CD4-positive, alpha-beta T cell treated with Interleukin-15 for 4 hours (primary cell): ENCODE measurements at regions not wholly inside any gene's neighbourhood (a gene's known extent, or its start where the extent isn't known, plus 50 kb on each side); places are given as distances from the start of the nearest gene placed in this dataset.

Experiments
- DNase-seq: peaks from one replicate; pipeline ENCODE4 v3.0.0-alpha.2; 2020; ENCODE audit warnings: low spot score

DNA sequence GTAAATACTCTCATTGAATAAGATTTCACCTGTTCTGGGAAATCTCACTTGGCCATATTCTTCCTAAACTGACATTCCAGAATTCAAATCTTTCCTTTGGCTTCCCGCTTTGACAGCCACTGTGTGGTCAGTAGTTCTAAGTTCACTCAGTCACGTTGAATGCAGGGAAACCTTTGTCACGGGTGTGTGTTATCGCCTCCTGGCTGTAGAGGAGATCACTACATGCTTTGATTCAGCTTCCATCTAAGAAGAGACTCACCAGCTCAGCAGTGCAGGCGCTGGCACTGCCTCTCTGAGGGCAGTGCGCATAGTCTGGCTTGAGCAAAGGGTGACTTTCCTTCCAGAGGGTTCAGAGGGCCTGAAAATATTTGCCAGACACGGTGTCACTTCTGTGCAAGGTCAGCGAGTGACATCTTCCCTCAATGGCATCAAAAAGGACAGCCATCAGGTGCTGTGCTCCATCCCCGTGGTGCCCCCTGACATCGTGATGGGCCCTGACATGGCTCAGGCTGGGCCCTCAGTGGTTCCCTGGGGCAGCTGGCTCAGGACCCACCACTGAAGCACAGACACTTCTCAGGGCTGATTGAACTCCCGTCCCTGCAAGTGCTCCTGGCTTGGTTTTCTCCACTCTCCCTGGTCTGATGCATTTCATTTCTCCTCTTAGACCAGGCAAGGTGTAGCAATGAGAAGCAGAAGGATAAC lies 635.4 kb upstream of the ARGLU1 start:
- DNase-seq: no peak

DNA sequence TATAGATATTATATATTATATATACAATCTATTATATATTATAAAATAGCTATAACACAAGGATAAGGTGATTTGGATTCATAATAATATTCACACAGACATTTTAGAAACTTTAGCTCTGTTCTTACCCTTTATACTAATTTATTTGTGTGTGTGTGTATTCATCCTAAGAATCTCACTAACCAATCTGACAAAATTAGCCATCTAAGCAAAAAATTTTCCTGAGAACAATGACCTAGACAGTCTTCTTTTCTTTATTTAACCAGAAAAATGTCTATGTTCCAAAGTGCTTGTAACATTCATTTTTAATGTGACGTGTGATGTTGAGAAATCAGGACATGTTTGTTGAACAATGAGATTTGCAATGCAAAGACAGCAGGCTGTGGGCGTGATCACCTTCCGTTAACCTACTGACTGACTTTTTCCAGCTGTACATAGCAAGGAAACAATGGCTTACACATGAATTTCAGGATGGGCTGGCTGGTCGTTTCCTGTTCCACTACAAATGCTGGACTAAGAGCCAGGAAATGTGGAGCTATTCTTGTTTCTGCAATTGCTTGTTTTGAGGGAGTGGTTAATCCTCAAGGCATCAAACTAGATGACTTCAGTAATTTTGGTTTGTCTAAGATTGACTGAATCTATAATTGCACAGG lies 634.6 kb upstream of the ARGLU1 start:
- DNase-seq: no peak

DNA sequence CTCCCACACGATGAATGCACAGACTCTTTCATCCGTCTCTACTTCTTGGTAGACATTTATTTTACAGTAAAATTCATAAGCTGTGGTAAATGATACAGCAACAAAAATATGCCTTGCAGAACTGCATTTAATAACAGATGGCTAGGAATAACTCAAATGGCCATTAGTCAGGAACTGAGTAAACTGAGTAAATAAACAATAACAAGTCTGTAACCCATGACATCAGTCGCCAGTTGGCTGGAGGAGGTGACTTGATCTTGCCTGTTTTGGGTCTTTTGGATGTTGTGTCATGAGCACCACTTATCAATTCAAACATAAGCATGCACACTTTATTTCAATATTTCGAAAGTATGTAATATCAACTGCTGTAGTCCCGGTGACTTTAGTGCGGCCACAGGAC lies 632.6 kb upstream of the ARGLU1 start:
- no peak for DNase-seq

DNA sequence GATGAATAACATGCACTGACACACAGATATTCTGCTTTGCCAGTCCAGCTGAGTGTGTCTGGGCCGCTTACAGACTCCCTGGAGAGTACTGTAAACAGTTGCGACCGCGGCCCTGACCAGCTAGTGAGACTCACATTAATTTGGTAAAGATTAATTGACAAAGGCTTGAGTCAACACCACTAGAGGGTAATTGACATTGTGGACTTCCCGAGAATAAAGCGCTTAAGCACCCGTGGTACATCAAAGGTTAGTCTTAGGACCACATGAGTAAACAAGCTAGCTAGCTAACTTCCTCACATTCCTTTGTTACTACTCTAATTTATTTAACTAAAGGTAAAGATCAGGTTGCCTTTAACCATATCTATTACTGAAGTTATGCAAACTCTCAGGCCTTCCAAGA lies 624.4 kb upstream of the ARGLU1 start:
- DNase-seq: no peak

DNA sequence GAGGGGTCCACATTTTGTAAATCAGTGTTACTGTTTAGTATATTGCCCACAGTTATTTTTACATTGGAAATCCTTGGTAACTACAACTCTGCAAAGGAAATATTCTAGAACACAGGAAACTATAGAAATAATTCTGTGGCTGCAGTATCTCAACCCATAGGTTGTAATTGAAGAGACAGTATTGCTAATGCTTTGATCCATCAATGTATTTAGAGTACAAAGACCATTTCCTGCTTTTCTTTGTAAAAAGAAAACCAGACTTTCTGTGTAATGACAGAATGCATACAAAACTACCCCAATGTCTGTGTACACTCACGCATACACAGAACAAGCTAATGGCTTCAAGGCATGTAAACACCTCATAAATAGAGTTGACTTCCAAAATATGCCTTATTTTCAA lies 622.1 kb upstream of the ARGLU1 start:
- no peak for DNase-seq

DNA sequence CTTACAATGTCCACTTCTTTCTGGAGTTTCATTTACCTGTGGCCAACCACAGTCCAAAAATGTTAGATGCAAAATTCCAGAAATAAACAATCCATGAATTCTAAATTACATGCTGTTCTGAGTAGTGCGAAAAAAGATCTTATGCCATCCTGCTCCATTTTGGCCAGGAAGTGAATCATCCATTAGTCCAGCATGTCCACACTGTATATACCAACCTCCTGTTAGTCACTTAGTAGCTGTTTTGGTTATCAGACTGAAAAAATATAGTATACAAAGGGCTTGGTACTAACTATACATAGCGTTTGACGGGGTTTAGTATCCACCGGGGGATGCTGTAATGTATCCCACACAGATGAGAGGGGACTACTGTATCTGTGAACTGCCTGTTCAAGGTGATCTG lies 618.0 kb upstream of the ARGLU1 start:
- DNase-seq: no peak

DNA sequence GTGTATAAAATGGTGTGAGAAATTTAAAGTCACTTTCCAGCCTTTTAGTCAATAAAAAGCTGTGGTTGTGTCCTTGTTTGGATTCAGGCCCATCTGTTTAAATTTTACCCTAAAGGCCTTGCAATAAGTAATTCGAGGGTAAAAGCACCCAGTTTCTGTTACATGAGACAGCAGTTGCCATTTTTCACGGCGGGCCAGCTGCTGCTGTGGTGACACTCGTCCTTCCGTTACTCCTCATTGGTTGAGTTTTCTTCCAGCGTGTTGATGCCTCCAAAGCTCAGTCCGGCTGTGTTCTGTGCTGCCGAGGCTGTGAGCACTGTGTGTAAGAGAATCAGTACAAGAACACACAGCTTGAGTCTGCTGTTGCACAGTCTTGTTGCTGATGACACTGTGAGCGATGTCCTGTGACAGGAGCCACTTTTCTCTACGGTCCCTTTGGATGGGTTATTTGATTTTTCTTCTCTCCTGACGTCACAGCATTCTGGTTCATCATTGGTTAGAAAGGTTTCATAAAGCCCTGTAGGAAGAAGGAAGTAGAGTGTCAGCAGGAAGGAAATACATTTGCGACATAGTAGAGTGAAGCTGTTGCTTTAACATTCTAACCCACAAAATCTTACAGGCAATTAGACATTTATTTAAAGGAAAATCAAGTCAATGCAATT lies 602.5 kb upstream of the ARGLU1 start:
- DNase-seq: no peak

DNA sequence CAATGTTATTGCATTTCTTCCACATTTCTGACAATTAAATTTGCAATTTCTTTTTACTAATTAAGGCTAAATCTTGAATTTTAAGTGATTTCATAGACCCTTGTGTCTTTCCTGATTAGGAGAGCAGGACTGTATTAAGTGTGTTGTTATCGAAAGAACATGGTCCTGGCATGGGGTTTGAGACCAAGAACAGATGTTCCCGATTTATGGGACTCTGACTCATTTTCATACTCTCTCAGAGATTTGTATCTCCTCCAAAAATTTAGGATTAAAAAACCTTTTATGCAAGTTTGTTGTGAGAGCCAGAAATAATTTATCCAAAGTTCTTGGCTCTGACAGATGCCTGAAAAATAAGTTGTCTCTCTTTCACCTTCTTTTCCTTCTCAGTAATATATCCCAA lies 589.3 kb upstream of the ARGLU1 start:
- DNase-seq: no peak

DNA sequence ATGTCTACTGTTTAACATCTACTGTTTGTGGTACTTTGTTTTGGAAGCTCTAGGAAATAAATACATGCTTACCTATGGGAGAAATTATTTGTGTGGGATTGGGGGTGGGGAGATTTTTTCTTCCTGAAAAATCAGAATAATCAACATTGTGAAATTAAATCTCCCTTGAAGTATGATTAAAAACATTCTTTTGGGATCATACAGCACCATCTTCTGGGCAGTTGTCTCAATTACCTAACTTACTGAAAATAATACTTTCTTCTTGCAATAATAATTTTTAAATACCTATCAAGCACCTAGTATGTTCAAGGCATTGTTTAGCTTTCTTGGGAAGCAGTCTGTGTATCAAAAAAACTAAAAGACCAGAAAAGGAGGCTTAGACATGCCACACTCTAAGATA lies 576.5 kb upstream of the ARGLU1 start:
- DNase-seq: no peak

DNA sequence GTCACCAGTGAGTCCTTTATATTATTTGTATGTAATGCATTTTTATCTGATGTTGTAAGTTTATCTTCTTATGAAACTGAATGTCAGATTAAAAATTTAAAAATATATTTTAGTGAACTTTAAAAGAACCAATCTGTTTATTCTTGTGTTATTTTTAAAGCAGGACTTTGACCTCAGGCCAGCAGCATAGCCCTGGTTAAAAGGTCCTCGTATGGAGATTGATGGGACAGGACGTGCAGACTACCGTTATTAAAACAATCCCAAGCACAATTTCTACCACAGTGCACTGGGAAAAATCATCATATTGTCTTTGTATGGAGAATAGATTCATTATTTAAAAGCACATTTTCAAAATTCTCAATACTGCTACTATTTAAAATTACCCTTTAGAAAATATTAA lies 573.8 kb upstream of the ARGLU1 start:
- DNase-seq: no peak

DNA sequence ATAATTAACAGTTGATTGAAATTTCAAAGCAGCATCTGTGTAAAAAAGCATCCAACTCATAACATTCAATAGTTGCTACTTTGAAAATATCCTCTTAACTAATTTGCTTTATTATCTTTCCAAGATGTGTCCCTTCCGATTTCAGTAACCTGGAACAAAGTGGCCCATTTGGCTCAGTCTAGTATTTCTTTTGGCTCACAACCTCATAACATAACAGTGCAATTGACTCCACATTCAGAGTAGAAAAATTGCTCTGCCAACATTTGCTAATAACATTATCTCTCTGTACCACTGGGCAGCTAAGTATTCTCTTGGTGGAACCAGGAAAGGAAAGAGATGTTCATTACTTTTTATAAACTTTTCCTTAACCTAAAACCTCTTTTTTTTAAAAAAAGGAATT lies 571.1 kb upstream of the ARGLU1 start:
- no peak for DNase-seq

DNA sequence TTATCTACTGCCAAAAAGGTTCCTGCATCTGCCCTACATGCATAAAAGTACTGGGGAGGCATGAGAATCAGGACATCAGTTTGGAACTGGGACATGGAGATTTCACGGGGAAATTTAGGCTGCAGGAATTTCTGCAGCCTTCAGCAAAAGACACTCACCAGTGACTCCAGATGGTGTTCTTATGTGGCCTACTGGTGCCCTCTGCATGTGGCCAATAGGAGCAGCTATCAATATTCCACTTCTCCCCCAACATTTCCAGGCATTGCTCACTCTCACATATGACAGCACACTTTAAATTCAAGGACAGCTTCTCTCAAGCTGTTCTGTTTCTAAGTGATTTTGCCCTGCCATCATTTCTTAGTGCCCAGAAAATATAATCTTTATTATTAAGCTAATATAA lies 570.5 kb upstream of the ARGLU1 start:
- no peak for DNase-seq

DNA sequence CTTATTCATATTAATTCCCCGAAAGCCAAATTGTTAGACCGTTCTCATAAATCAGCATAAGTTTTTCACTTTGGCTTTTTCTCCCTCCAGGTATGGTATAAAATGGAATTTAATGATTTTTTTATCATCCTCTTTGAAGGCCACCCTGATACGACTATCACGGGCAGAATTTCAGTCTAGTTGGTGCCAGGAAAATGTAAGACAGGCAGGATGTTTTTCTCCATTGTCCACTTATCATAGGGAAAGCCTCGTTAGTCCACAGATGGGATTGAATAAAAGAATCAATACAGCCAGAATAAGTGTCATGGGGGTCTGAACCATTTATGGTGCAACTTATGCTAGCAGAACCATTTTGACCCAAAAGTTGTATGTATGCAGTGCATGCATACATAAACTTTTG lies 566.0 kb upstream of the ARGLU1 start:
- DNase-seq: no peak

DNA sequence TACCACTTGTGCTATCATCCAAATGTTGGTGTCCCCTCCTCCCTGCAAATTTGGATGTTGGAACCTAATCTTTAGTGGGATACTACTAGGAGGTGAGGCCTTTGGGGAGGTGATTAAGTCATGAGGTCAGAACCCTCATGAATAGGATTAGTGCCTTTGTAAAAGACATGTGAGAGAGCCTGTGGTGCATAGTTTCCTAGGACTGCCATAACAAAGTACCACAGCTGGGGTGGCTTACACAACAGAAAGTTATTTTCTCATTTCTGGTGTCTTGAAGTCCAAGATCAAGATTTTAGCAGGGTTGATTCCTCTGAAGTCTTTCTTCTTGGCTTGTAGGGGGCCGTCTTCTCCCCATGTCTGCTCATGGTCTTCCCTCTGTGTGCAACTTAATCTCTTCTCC lies 562.6 kb upstream of the ARGLU1 start:
- DNase-seq: no peak

DNA sequence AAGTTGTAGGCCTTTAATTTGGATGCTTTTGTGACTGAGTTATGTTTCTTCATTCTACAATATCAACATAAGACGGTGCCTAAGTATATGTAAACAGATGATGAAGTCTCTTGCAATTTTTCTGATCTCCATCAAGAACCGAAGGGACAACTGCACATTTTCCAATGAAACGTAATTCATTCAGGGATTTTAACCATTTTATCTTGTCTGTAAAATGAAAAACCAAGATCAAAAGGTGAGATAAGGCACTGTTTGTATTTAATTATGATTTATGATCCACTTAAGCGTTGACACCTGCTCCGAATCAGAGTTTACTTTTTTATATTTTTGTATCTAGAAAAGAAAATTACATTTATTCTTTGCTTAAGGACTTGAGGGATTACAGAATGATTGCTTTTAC lies 556.8 kb upstream of the ARGLU1 start:
- DNase-seq: no peak

DNA sequence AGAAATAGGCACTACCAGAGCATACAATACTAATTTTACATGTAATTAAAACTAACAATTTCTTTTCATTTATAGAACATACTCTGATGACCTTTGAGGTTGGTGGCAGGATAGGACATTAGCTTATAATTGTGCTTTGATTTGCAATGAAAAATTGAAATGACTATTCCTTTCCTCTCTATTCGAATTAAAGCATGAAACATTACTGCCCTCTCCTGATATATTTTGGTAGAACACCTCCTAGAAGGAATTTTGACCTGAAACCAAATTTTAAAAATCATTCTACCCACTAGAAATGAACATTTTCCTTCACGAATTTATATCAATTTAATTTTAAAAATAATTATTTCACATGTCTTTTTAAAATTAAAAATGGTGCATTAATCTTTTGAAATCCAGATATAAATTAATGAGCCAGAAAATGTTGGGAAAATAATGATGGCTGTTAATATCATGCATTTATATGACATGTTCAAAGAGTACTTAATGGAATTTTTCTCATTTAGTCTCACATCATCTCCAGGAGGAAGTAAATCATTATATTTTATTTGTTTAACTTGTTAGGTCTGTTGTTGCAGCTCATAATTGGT lies 556.3 kb upstream of the ARGLU1 start:
- DNase-seq: no peak

DNA sequence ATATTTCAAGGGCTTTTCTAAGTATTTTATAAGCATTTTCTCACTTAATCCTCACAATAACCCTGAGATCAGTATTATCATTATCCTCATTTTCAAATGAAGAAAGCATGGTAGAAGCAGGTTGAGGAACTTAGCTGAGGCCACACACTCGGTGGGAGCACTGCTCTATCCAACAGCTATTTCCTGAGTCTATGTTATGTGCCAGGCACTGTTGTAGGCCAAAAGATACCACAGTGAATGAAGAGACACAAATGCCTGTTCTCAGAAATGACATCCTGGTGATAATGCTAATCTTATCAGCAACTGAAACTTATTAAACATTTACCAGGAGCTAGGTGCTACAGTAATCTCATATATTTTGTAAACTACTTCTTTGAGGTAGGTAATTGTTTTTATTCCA lies 553.9 kb upstream of the ARGLU1 start:
- DNase-seq: no peak

DNA sequence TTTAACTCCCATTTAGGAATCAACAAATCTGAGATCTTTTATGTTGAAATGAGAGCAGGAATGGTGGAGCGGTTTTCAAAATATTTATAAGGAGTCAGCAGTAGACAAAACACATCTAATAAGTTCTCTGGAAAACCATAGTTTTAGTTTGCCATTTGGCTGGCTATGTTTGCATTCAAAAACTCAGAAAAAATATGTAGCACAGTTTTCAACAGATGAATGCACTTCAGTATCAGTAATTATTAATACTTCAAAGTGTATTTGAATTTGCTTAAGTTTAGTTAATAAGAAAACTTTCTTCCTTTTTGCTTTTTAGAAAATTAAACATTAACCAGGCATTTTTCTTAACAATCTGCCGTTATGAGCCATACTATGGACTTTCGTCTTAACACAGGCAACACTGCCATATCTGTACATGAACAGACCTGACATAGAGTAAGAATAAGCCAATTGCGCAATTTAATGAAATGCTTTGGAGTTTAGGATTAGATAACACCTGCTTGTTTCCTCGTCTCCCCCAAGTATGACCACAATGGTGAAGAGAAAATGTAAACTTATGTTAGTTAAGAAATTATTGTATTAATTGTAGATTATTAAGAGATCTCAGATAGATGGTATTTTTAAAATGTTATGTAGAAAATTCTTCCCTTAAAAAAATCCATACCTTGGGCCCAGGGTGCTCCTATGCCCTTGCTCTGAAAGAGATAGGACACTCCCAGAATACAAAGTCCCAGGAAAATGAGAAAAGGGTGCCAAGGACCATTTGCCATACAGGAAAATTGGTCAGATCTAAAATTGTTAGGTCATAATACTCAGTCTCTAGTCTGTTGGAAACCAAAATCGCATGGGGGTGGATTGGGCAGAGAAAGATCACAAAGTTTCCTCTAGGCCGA lies 552.3 kb upstream of the ARGLU1 start:
- no peak for DNase-seq

DNA sequence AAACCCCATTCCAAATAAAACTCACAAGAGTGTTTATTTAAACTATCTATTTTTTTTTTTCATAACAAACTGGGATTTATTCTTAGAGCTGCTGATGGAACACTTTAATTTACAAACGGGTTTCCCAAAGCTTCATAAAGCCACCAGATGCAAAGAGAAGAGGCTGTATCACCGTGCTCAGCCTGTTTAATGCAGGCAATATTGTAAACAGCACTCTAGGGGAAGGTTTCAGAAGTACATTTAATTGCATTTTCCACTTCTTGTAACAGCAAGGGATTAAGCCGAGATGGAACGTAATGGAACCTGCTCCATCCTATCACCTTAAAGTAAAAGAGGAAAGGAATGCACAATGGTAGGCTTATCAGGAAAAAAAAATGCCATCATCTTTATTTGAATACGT lies 550.6 kb upstream of the ARGLU1 start:
- no peak for DNase-seq

DNA sequence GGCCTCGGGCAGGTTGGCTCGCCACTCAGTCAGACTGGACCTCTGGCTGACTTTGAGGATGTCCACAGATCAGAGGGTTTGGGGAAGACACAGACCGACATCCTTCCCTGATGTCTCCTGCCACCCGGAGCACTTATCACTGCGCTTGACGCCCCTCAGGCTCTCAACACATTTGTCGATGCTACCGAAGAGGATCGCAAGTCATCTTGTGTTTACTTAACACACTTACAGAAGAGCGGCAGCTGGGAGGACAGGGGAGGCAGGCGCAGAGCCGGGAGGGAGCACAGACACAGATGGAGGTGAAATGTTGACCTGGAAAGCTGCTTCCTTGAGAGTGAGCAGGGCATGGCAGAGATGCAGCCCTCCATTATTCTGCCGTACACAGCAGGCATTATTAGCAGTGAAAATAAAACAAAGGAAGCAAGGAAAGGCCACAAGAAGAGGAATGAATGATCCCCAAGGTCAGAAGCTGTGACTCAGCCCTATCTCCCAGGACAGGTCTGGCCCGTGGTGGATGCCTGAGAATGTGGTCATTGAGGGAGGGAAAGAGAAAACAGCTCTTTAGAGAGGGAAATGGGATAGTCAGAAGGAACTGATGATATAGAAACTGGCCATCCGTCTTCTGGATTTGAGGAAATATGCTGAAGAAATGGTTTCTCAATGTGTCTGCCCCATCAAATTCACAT lies 549.5 kb upstream of the ARGLU1 start:
- DNase-seq: no peak

DNA sequence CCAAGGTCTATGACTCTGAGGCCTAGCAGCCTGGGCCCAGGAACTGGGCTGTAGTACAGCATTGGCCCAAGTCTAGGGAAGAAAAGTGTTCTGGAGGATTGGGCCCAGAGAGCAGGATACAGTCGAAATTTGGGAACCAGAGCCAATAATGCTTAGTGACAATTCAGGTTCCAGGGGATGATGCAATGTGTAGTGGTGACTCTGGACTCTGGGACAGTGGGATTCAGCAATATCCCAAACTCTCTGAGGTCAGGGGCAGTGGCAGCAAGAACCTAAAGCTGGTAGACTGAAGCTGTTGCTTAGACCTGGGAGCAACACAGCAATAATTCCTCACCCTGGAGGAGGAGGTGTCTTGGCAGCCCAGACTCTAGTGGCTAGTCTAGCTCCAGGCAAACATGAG lies 545.5 kb upstream of the ARGLU1 start:
- DNase-seq: no peak

DNA sequence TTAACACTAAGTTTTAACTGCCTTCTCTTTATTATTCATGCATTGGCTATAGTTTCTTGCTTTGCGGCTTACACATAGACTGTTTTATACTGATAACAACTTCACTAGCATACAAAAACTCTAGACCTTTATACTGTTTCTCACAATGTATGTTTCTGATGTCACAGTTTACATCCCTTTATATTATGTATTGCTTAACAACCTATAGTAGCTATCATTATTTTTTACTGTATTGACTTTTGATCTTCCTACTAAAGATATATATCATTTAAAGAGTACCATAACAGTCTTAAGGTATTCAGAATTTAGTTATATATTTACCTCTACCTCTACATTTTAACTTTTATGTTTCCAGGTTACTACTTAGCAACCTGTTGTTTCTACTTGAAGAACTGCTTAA lies 543.3 kb upstream of the ARGLU1 start:
- no peak for DNase-seq
